Eye (tissue), 1 donor: ENCODE measurements at regions not wholly inside any gene's neighbourhood (a gene's known extent, or its start where the extent isn't known, plus 50 kb on each side); places are given as distances from the start of the nearest gene placed in this dataset.

ENCODE experiments used
- DNase-seq: peaks from one replicate; pipeline ENCODE4 v3.0.0-alpha.2; 2015

DNA sequence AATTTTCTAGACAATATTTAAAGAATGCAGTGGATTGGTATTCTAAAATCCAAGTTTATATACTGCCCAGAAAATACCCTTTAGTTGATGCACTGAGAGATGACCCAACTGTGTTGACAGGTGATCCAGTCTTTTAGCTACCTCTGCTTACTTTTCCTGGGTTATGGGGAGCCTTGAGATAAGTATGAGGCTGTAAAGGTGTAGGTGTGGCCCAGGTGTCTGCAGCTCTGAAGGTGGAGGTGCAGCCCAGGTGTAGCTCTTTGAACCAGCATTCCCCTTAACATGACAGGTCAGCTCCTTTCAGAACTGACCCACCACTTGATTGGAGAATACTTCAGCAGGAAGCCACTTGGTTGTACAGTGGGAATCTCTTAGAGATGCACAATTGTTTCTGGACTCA, 62.3 kb upstream of the ACSL3 start:
- DNase-seq: no peak

DNA sequence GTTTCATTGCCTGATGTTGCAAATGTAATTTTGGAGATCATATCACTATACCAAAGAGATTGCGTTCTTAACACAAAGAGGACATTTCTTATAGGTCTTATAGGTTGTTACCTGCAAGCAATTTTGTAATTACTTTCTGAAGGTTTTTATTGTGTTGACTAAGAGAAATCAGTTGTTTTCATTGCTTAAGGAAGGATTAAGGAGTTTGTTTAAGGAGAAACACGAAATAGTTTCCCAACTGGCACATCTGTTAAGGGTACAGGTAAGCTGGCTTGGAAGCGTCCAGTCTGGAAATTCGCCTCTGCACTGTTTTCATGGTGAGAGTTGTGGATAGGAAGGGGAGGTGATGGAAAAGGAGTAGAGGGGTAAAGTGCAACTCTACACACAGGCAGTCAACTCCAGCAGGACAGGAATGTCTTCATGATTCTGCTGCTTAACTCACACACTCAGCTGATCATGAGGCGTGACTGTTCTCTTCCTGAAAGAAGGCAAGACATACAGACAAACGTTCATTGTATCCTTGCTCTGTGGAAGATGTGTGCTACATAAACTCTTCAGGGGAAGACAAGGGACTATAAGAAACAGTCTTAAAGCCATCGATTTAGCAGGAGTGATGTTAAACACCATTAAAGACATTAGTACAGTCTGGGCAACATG, 61.4 kb upstream of the ACSL3 start:
- no peak for DNase-seq

DNA sequence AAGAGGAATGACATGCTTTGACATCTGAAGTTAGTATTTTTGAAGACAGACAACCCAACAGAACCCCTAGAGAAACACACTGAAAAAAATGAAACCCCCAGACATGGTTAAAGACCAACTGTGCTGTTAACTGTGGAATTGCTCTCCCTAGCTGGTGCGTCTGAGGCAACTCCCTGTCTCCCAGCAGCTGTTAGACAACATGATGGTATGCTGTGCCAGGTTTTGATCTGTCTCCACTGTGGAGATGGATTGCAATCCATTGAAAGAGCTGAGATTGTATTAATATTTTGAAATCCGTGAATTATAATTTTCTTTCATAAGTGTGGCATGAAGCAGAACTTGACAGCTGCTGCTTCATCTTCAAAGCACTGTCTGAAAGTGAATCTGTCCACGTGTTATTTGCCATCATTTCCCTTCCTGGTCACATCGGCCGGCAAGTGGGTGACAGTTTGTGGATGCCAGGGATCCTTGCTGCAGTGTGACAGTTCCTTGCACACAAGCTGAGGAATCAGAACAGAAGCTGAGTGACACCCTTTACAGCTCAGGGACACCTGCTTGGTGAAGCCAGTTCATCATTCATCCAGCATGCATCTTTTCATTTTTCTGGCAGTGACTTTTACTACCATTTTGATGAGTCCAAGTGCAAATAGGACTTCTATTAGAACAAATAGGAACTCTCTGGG, 58.2 kb upstream of the ACSL3 start:
- DNase-seq: no peak

DNA sequence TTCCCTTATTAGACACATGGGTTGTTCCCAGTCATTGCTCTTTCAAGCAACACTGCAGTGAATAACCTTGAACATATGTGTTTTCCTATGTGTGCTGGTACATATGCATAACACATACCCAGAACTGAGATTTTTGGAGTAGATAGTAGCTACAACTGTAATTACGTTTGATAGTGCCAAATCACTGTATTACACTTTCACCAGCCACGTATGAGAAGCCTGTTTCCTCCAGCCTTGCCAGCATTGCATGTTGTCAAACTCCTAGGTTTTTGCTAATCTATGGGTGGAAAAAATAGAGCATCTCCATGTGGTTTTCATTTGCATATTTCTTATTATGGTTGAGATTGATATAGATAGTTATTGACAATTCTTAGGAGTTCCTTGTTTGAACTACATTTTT, 56.5 kb upstream of the ACSL3 start:
- no peak for DNase-seq

DNA sequence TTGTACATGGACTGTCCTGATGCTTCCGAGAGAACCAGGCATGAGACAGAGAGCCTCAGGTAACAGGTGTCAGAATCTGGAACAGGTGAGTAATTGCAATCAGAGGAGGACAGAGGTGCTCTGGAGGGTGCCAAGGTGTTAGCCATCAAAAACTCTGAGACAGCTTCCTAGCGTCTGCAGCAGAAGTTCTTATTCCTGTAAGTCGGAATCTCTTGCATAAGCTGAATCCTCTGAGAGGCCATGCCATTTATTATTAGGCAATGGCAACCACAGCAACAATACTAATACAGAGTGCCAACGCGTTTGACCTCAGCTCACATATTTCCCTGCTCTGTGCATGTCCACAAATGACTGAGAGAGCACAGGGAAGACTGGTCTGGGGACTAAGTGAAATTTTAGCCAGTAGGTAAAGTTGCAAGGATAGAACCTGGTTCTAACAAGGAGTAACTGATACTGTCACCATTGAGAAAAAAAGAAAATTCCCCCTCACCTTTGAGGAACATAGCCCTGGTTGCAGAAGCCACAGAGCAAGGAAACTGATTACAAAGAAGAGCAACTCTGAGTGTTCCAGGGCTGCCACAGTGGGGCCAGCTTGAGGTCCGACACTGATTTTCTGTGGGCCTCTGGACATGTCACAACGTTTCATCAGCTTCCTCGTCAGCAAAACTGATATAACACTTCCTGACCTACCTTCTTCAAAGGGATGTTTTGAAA, 55.1 kb upstream of the ACSL3 start:
- no peak for DNase-seq

DNA sequence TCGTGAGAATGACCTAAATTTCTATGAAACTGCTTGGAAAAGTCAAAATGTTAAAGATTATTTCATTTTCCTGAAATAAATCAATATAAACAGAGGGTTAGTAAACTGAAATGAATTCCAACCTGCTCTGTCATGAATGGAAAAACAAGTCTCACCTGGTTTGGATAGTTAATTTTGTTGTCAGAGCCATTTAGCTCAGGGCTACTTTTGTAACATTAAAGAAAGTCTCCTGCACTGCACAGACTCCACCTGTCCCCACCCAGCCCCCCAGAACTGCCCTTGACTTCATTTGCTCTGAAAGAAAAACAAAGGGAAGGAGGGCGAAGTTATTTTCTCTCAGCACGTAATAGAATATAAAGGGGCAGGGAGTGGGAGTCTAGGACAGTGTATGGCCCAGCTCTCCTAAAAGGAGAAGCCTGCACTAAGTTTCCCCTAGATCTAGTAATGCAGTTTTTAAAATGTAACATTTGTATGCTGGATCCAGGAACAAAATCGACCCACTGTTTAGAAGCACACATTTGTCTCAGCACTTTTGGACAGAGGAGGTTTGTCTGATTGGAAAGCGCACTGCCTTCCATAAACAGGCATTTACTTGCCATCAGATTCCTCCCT, 54.2 kb upstream of the ACSL3 start:
- DNase-seq: no peak

DNA sequence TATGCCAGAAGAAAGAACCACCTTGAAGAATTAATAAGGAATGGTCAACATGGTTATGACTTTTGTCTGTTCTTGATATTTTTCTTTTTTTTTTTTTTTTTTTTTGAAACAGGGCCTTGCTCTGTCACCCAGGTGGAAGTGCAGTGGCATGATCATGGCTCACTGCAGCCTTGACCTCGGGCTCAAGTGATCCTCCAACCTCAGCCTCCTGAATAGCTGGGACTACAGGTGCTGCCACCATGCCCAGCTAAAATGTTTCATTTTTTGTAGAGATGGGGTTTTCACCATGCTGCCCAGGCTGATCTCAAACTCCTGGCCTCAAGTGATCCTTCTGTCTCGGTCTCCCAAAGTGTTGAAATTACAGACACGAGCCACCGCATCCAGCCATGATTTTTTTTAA, 53.4 kb upstream of the ACSL3 start:
- DNase-seq: no peak

DNA sequence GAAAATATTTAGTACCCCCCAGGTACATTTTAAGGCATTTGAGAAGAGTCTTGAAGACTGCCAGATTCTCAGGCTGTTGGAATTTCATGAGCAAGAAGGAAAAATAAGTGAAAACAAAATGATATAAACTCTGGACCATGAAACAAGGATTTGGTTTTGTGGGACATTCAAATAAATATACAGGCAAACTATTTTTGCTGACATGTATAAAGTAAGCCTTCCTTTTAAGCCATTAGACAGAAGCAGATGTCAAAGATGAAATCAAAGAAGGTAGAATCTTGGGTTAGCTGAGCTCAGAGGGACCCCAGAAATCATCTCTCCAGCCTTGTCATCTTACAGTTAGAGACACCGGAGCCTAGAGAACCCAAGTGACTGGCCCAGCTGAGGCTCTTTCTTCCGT, 51.3 kb upstream of the ACSL3 start:
- no peak for DNase-seq

DNA sequence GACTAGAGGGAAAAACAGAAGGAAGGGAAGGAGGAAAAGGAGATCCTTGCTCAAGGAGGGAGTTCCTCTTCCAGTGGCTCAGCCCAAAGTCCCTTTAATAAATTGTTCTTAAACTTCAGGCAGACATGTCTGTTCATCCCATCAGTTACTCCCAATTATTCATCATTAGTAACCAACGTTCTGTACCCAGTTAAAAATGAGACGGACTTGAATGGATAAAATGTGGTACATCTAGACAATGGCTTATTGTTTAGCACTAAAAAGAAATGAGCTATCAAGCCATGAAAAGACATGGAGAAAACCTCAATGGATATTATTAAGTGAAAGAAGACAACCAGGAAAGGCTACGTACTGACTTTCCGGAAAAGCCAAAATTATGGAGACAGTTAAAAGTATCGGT, 50.8 kb upstream of the ACSL3 start:
- no peak for DNase-seq
